ENCODE measurements at regions not wholly inside any gene's neighbourhood (a gene's known extent, or its start where the extent isn't known, plus 50 kb on each side); places are given as distances from the start of the nearest gene placed in this dataset.

DNA sequence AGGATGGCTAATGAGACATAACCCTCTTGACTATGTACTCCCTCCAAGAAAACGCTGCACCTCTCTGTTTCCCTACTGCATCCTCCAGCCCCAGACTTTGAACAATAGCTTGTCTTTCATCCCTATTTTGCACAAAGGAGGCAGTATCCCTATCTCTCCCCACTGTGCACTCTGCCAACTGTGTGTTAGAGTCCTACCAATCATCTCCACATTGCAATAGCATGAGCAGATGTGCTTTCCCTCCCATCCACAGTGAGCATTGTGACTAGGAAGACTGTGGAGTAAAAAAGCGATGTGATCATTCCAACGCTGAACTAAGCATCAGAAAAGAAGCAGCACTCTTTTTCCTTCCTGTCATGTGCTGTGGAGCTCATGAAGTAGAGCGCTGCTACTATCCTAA lies 206.3 kb upstream of the GULP1 start:
- TF ChIP-seq, protein P1, sequence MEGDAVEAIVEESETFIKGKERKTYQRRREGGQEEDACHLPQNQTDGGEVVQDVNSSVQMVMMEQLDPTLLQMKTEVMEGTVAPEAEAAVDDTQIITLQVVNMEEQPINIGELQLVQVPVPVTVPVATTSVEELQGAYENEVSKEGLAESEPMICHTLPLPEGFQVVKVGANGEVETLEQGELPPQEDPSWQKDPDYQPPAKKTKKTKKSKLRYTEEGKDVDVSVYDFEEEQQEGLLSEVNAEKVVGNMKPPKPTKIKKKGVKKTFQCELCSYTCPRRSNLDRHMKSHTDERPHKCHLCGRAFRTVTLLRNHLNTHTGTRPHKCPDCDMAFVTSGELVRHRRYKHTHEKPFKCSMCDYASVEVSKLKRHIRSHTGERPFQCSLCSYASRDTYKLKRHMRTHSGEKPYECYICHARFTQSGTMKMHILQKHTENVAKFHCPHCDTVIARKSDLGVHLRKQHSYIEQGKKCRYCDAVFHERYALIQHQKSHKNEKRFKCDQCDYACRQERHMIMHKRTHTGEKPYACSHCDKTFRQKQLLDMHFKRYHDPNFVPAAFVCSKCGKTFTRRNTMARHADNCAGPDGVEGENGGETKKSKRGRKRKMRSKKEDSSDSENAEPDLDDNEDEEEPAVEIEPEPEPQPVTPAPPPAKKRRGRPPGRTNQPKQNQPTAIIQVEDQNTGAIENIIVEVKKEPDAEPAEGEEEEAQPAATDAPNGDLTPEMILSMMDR (IDR thresholded peaks at IDR 0.05): no peak
- no peak for TF ChIP-seq POLR2A (IDR thresholded peaks at IDR 0.05)

Measured in testis (tissue), 2 donors.